MCF 10A (cell line): ENCODE measurements at regions not wholly inside any gene's neighbourhood (a gene's known extent, or its start where the extent isn't known, plus 50 kb on each side); places are given as distances from the start of the nearest gene placed in this dataset.
A peak's percentile ranks its signal among the peaks of the same experiment; 100 is the strongest.

Experiments
- BruUV-seq: library from RNA; stranded (reverse); fragments of 400-500 nt; replicated peaks from 2 replicates; lab custom pipeline; 2021; lab: Mats Ljungman, UMichigan
- CTCF ChIA-PET: fragments of 300-600 bp; sonication (Branson Sonifier 250); formaldehyde crosslinking; extraction: SDS; loops from one replicate; lab custom pipeline; 2021; ENCODE audit warnings: antibody characterized with exemption, inconsistent platforms; lab: Yijun Ruan, JAX
- POLR2A ChIA-PET: fragments of 300-600, 350-650 bp; sonication (Branson Sonifier 250); formaldehyde crosslinking; extraction: SDS; loops from one replicate; lab custom pipeline; 2020; ENCODE audit warnings: antibody characterized with exemption, inconsistent platforms; lab: Yijun Ruan, JAX
- DNase-seq: peaks from one replicate; pipeline ENCODE4 v3.0.0-alpha.2; 2018; ENCODE audit not compliant: unreplicated experiment
- H3K27ac Mint-ChIP-seq: one replicate; pipeline ENCODE4 v1.8.0; 2022; ENCODE audit warnings: mild to moderate bottlenecking, low read depth, mixed read lengths; ENCODE audit not compliant: unreplicated experiment
- H3K27me3 Mint-ChIP-seq: one replicate; pipeline ENCODE4 v1.8.0; 2022; ENCODE audit warnings: mixed read lengths; ENCODE audit not compliant: insufficient read depth, unreplicated experiment
- H3K36me3 Mint-ChIP-seq: one replicate; pipeline ENCODE4 v1.8.0; 2022; ENCODE audit warnings: mild to moderate bottlenecking, moderate library complexity, mixed read lengths; ENCODE audit not compliant: insufficient read depth, unreplicated experiment
- H3K4me1 Mint-ChIP-seq: one replicate; pipeline ENCODE4 v1.8.0; 2022; ENCODE audit warnings: mixed read lengths; ENCODE audit not compliant: insufficient read depth, unreplicated experiment
- H3K4me3 Mint-ChIP-seq: one replicate; pipeline ENCODE4 v1.8.0; 2022; ENCODE audit warnings: mild to moderate bottlenecking, moderate library complexity, mixed read lengths; ENCODE audit not compliant: unreplicated experiment
- H3K9me3 Mint-ChIP-seq: one replicate; pipeline ENCODE4 v1.8.0; 2022; ENCODE audit warnings: mixed read lengths; ENCODE audit not compliant: unreplicated experiment
- intact Hi-C: fragments of 100-400 bp; cut with micrococcal nuclease; formaldehyde crosslinking; loops from 2 replicates; pipeline ENCODE4 v1.14.1; 2022
- TF ChIP-seq, protein P1 (sequence below): fragments of 200-600 bp; IDR thresholded peaks from one replicate; pipeline ENCODE4 v1.8.0; 2022; ENCODE audit warnings: antibody characterized with exemption, mild to moderate bottlenecking; ENCODE audit not compliant: unreplicated experiment

DNA sequence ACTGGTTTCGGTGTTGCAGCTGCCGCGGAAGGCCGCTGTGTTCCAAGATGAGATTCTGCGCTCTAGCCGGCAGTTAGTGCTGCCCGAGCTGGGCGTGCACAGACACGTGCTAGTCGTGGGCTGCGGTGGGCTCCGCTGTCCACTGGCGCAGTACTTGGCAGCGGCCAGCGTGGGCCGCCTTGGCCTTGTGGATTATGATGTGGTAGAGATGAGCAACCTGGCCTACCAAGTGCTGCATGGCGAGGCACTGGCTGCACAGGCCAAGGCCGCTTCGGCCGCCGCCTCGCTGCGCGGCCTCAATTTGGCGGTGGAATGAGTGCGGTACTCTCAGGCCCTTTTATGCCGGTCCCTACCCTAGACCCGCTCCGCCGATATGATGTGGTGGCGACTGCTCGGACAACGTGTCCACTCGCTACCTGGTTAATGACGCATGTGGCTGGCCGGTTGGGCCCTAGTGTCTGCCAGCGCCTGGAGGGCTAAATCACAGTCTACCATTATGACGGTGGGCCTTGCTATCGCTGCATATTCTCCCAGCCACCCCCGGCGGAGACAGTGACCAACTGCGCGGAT is 102.2 kb downstream of the SNAPC1 start:
- Mint-ChIP-seq H3K4me3 (no peak overlapping the region), H3K4me1 (no peaks in the 10 kb centered on the region), H3K36me3 (no peaks in the 10 kb centered on the region), H3K27me3 (no peaks in the 10 kb centered on the region), H3K9me3 (peaks cover under 1% of the 10 kb centered on the region), H3K27ac (no peak overlapping the region)
- intact Hi-C loops: no loop called here
- no TSS peak for BruUV-seq
- TF ChIP-seq, protein P1, sequence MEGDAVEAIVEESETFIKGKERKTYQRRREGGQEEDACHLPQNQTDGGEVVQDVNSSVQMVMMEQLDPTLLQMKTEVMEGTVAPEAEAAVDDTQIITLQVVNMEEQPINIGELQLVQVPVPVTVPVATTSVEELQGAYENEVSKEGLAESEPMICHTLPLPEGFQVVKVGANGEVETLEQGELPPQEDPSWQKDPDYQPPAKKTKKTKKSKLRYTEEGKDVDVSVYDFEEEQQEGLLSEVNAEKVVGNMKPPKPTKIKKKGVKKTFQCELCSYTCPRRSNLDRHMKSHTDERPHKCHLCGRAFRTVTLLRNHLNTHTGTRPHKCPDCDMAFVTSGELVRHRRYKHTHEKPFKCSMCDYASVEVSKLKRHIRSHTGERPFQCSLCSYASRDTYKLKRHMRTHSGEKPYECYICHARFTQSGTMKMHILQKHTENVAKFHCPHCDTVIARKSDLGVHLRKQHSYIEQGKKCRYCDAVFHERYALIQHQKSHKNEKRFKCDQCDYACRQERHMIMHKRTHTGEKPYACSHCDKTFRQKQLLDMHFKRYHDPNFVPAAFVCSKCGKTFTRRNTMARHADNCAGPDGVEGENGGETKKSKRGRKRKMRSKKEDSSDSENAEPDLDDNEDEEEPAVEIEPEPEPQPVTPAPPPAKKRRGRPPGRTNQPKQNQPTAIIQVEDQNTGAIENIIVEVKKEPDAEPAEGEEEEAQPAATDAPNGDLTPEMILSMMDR: no peak
- POLR2A ChIA-PET: no interaction called here
- CTCF ChIA-PET: no interaction called here
- DNase-seq: no peak

DNA sequence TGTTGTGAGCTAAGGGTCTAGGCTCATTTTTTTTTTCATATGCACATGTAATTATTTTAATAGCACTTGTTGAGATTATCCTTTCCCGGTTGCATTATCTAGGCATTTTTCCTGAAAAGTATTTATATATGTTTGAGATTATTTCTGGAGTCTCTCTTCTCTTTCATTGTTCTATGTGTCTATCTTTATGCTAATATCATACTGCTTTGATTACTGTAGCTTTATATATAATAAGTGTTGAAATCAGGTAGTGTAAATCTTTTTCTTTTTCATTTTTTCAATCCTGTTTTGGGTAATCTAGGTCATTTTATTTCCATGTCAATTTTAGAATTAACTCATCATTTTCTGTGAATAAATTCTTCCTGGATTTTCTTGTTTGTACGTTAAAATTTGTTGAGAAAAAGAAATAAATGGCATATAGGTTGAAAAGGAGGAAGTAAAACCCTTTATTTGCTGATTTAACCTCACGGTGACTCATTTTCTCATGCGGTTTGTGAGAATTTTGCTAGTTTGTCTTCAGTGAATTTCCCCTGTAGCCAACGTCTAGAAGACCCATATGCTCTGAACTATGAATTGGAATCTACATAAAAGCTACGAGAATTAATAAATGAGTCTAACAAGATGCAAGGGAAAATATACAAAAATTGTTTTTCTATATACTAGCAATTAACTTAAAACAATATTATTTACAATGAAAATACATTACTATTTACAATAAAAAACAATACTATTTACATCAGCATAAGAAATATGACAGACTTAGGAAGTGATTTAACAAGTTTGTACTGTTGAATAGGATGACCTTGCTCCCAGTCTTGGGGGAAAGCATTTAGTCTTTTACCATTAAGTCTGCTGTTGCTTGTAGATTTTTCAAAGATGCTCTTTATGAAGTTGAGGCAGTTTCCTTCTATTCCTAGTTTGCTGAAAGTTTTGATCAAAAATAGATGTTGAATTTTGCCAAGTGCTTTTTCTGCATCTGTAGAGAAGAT is 105.0 kb downstream of the SNAPC1 start:
- no peaks in the 10 kb centered on the region for H3K27me3 Mint-ChIP-seq
- H3K27ac Mint-ChIP-seq: no peak overlapping the region
- H3K4me3 Mint-ChIP-seq: no peak overlapping the region
- peaks cover 18% of the 10 kb centered on the region for H3K9me3 Mint-ChIP-seq
- ChIA-PET POLR2A (no interaction called here), CTCF (interaction anchor here (0.6 kb wide), 1 partner anchor 1943 kb away, joined by 3 read pairs; no protein-coding TSS in a partner anchor)
- TF ChIP-seq, protein P1: no peak
- peak; percentile 7 for DNase-seq
- H3K36me3 Mint-ChIP-seq: peaks cover 6% of the 10 kb centered on the region
- no TSS peak for BruUV-seq
- intact Hi-C loops: no loop called here
- no peaks in the 10 kb centered on the region for H3K4me1 Mint-ChIP-seq

DNA sequence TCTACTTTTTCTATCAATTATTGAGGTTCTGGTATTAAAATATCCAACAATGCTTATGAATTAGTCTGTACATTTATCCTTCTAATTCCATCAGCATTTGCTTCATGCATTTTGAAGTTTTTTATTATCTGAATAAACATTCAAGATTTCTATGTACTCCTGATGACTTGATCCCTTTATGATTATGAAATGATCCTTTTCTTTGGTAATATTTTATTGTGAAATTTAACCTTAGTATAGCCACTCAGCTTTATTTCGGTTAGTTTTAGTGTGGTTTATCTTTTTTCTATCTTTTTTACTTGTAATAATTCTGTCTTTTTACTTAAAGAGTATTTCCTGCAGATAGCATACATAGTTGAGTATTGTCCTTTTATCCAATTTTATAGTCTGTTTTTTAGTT is 106.6 kb downstream of the SNAPC1 start:
- intact Hi-C loops: no loop called here

More for the DNA sequence above, 106.6 kb downstream of the SNAPC1 start:
- no peaks in the 10 kb centered on the region for H3K4me1 Mint-ChIP-seq
- peaks cover 18% of the 10 kb centered on the region for H3K9me3 Mint-ChIP-seq
- POLR2A ChIA-PET: interaction anchor here (0.6 kb wide), 1 partner anchor 367 kb away, joined by 3 read pairs; no protein-coding TSS in a partner anchor
- CTCF ChIA-PET: no interaction called here
- no TSS peak for BruUV-seq
- TF ChIP-seq, protein P1: no peak
- H3K27ac Mint-ChIP-seq: no peak overlapping the region
- peaks cover 6% of the 10 kb centered on the region for H3K36me3 Mint-ChIP-seq
- H3K4me3 Mint-ChIP-seq: no peak overlapping the region
- no peaks in the 10 kb centered on the region for H3K27me3 Mint-ChIP-seq
- DNase-seq: no peak
